Endothelial cell of hepatic sinusoid (primary cell): ENCODE measurements at regions not wholly inside any gene's neighbourhood (a gene's known extent, or its start where the extent isn't known, plus 50 kb on each side); places are given as distances from the start of the nearest gene placed in this dataset.
"Not testable (repeated sequence)": the region's sequence is repeated elsewhere in the genome, so short reads cannot be mapped to it uniquely, and the experiment has no call there.

Source experiments
- in situ Hi-C: cut with HindIII; loops from 2 replicates; pipeline ENCODE4 v1.10.0; 2017; ENCODE audit warnings: low sequenced_read_pairs

- in situ Hi-C loops, result no loop called here
These were observed 235.9 kb downstream of the SUCLG1 start for GRCh38 chr2:84223191-84223590.

- in situ Hi-C loops, result not testable (repeated sequence)
These were observed 238.0 kb downstream of the SUCLG1 start for GRCh38 chr2:84221102-84221501.

GRCh38 chr2:84217456-84217855 lies 241.6 kb downstream of the SUCLG1 start:
- in situ Hi-C loops, result no loop called here

GRCh38 chr2:84214455-84214854 lies 244.6 kb downstream of the SUCLG1 start:
- in situ Hi-C loops, result no loop called here

- in situ Hi-C loops, result no loop called here
These were observed 246.3 kb downstream of the SUCLG1 start for GRCh38 chr2:84212611-84213314.

- in situ Hi-C loops, result no loop called here
These were observed 249.1 kb downstream of the SUCLG1 start for GRCh38 chr2:84209941-84210340.

- in situ Hi-C loops, result no loop called here
These were observed 254.1 kb downstream of the SUCLG1 start for GRCh38 chr2:84204995-84205394.

- in situ Hi-C loops, result no loop called here
These were observed 256.9 kb downstream of the SUCLG1 start for GRCh38 chr2:84202166-84202565.

- in situ Hi-C loops, result no loop called here
These were observed 257.9 kb downstream of the SUCLG1 start for GRCh38 chr2:84201158-84201557.

GRCh38 chr2:84197901-84198300 lies 261.2 kb downstream of the SUCLG1 start:
- in situ Hi-C loops, result no loop called here

GRCh38 chr2:84194949-84195644 lies 264.0 kb downstream of the SUCLG1 start:
- in situ Hi-C loops, result no loop called here

- in situ Hi-C loops, result no loop called here
These were observed 264.9 kb downstream of the SUCLG1 start for GRCh38 chr2:84194181-84194580.

GRCh38 chr2:84187258-84187657 lies 271.8 kb downstream of the SUCLG1 start:
- in situ Hi-C loops, result no loop called here

- in situ Hi-C loops, result no loop called here
These were observed 277.2 kb downstream of the SUCLG1 start for GRCh38 chr2:84181927-84182326.

- in situ Hi-C loops, result no loop called here
These were observed 281.3 kb downstream of the SUCLG1 start for GRCh38 chr2:84177733-84178132.

- in situ Hi-C loops, result no loop called here
These were observed 283.1 kb downstream of the SUCLG1 start for GRCh38 chr2:84175970-84176369.

GRCh38 chr2:84175340-84175739 lies 283.7 kb downstream of the SUCLG1 start:
- in situ Hi-C loops, result no loop called here

- in situ Hi-C loops, result no loop called here
These were observed 286.0 kb downstream of the SUCLG1 start for GRCh38 chr2:84173041-84173440.

- in situ Hi-C loops, result no loop called here
These were observed 288.1 kb downstream of the SUCLG1 start for GRCh38 chr2:84170979-84171378.

GRCh38 chr2:84169871-84170270 lies 289.2 kb downstream of the SUCLG1 start:
- in situ Hi-C loops, result no loop called here

GRCh38 chr2:84168552-84168951 lies 290.5 kb downstream of the SUCLG1 start:
- in situ Hi-C loops, result not testable (repeated sequence)

GRCh38 chr2:84165256-84165655 lies 293.8 kb downstream of the SUCLG1 start:
- in situ Hi-C loops, result no loop called here

GRCh38 chr2:84160453-84160852 lies 298.6 kb downstream of the SUCLG1 start:
- in situ Hi-C loops, result no loop called here
